ENCODE measurements at regions not wholly inside any gene's neighbourhood (a gene's known extent, or its start where the extent isn't known, plus 50 kb on each side); places are given as distances from the start of the nearest gene placed in this dataset.

DNA sequence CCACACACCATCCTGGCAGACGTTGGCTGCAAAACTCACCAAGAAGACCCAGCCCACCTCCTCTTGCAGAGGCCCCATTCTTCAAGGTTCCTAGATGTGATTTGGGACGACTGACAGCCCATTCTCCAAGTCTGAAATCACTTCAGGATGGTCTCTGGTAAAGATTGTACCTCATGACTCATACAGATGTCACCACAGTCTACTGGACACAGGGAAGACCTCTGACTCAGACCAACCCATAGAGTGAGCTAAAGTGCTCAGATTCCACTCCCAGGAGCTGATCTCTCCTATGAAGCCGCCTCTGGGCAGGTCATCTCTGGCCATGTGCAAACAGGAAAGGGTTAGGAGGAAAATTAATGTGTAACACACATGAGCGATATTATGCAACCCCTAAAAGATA lies 102.4 kb upstream of the VWC2 start:
- ATAC-seq (ENCODE audit: low read depth) (no peak), DNase-seq (no peak)
- Histone ChIP-seq H3K27me3 (ENCODE audit: control insufficient read depth, insufficient read depth, low read length) (no peaks in the 10 kb centered on the region), H3K9ac (ENCODE audit: low read depth, low read length) (no peak overlapping the region), H3K4me3 (ENCODE audit: insufficient read depth, low read depth, low read length) (no peak overlapping the region), H4K91ac (ENCODE audit: insufficient read depth, low read depth, low read length) (no peak overlapping the region), H2BK5ac (ENCODE audit: low read depth, low read length, poor library complexity, severe bottlenecking) (no peak overlapping the region), H4K8ac (ENCODE audit: low read depth in 2 of 2, low read length in 2 of 2) (no peak overlapping the region), H2BK20ac (ENCODE audit: low read depth, low read length) (no peak overlapping the region), H3K56ac (ENCODE audit: extremely low read depth, insufficient read depth, low read length) (no peak overlapping the region), H4K5ac (ENCODE audit: low read depth, low read length) (no peak overlapping the region), H3K4me1 (ENCODE audit: control insufficient read depth, insufficient read depth, low read length) (no peaks in the 10 kb centered on the region), H3K9me3 (ENCODE audit: control insufficient read depth, insufficient read depth, low read length) (peaks cover 21% of the 10 kb centered on the region), H3K36me3 (ENCODE audit: control insufficient read depth, insufficient read depth, low read length) (no peaks in the 10 kb centered on the region), H2BK15ac (ENCODE audit: low read depth, low read length) (no peak overlapping the region), H3K4ac (ENCODE audit: low read depth, low read length) (no peak overlapping the region), H3K18ac (ENCODE audit: low read depth, low read length) (no peak overlapping the region), H3K9me1 (ENCODE audit: insufficient read depth, low read length) (no peaks in the 10 kb centered on the region), H4K20me1 (ENCODE audit: insufficient read depth, low read length) (no peaks in the 10 kb centered on the region), H2AK9ac (replicated peaks; ENCODE audit: low read depth, low read length, poor library complexity) (no peak overlapping the region), H3K4me2 (ENCODE audit: low read depth, low read length) (no peak overlapping the region), H2AK5ac (ENCODE audit: low read depth, low read length) (no peak overlapping the region), H2AFZ (replicated peaks; ENCODE audit: low read length, poor library complexity) (no peak overlapping the region), H3K14ac (replicated peaks; ENCODE audit: low read depth, low read length) (no peak overlapping the region), H3K23ac (ENCODE audit: low read depth, low read length) (no peak overlapping the region), H3K27ac (ENCODE audit: insufficient read depth, low read length) (no peak overlapping the region), H3K79me1 (ENCODE audit: low read depth in 1 of 2, low read length in 2 of 2) (no peaks in the 10 kb centered on the region), H2BK120ac (ENCODE audit: low read depth, low read length) (no peak overlapping the region)
- intact Hi-C loops (cut with micrococcal nuclease) (no loop called here), in situ Hi-C loops (cut with MboI; ENCODE audit: low sequenced_read_pairs) (no loop called here), dilution Hi-C loops (cut with HindIII; ENCODE audit: low sequenced_read_pairs, unreplicated experiment) (no loop called here)
- no TSS peak for BruUV-seq (replicated peaks)
- POLR2A ChIA-PET (ENCODE audit: unreplicated experiment), result no interaction called here
- no CpG with 5 or more reads among the region's 4 CpGs for WGBS, 2 experiments (ENCODE audit: extremely low coverage in 2 of 2, insufficient read length in 1 of 2)
- CTCF ChIA-PET, result interaction anchor here (0.8 kb wide), 1 partner anchor 45 kb away, joined by 3 read pairs; no protein-coding TSS in a partner anchor
- TF ChIP-seq NFE2L2 (IDR thresholded peaks at IDR 0.05; ENCODE audit: low read depth, low read length) (no peak), BHLHE40 (IDR thresholded peaks at IDR 0.05; ENCODE audit: low read depth, low read length) (no peak), CEBPB (IDR thresholded peaks at IDR 0.05; ENCODE audit: low read depth, low read length) (no peak)

All from IMR-90 (cell line).